ENCODE measurements at regions not wholly inside any gene's neighbourhood (a gene's known extent, or its start where the extent isn't known, plus 50 kb on each side); places are given as distances from the start of the nearest gene placed in this dataset.
A peak's percentile ranks its signal among the peaks of the same experiment; 100 is the strongest.

DNA sequence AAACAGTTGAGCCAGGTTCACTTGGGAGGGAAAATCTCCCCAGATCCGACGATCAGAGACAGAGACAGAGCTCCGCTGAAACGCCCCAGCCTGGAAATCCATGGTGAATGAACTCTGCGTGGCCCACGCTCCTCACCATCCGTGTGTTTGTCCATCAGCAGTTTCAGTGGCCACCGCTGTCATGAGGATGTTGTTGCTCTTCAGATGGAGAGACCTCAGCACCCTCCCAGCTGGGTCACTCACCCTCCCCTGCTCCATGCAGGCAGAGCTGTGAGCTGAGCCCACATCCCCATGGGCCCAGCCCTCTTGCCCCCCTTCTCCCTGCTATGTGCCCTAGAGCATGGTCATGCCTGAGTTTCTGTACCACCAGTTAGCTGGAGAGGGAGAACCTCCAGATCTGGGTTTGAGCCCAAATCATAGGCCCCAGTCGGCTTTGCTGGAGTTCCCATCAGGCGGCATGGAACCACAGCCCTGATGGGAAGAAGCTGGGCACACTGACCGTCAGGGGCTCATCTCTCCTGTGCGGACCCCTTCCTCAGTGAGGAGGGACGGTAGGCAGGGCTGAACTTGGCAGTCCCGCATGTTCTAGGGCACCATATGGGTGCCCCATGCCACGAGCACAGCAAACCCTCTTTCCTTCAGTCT is 154.4 kb upstream of the COL5A1 start:
- Histone ChIP-seq H3K27me3 (replicated peaks) (no peaks in the 10 kb centered on the region), H3K36me3 (replicated peaks) (no peaks in the 10 kb centered on the region), H3K27ac (no peak overlapping the region), H3K4me3 (ENCODE audit: low read depth, low read length) (no peak overlapping the region)
- DNase-seq, result no peak
- in situ Hi-C loops (cut with HindIII; ENCODE audit: low pct_ligation_motif_present, low sequenced_read_pairs), result loop anchor here (25.0 kb wide), 1 partner anchor 150 kb away; the partner anchor contains the start of gene COL5A1
- TF ChIP-seq, protein P1, sequence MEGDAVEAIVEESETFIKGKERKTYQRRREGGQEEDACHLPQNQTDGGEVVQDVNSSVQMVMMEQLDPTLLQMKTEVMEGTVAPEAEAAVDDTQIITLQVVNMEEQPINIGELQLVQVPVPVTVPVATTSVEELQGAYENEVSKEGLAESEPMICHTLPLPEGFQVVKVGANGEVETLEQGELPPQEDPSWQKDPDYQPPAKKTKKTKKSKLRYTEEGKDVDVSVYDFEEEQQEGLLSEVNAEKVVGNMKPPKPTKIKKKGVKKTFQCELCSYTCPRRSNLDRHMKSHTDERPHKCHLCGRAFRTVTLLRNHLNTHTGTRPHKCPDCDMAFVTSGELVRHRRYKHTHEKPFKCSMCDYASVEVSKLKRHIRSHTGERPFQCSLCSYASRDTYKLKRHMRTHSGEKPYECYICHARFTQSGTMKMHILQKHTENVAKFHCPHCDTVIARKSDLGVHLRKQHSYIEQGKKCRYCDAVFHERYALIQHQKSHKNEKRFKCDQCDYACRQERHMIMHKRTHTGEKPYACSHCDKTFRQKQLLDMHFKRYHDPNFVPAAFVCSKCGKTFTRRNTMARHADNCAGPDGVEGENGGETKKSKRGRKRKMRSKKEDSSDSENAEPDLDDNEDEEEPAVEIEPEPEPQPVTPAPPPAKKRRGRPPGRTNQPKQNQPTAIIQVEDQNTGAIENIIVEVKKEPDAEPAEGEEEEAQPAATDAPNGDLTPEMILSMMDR (IDR thresholded peaks at IDR 0.05; ENCODE audit: low read depth, low read length, missing control alignments), result no peak

DNA sequence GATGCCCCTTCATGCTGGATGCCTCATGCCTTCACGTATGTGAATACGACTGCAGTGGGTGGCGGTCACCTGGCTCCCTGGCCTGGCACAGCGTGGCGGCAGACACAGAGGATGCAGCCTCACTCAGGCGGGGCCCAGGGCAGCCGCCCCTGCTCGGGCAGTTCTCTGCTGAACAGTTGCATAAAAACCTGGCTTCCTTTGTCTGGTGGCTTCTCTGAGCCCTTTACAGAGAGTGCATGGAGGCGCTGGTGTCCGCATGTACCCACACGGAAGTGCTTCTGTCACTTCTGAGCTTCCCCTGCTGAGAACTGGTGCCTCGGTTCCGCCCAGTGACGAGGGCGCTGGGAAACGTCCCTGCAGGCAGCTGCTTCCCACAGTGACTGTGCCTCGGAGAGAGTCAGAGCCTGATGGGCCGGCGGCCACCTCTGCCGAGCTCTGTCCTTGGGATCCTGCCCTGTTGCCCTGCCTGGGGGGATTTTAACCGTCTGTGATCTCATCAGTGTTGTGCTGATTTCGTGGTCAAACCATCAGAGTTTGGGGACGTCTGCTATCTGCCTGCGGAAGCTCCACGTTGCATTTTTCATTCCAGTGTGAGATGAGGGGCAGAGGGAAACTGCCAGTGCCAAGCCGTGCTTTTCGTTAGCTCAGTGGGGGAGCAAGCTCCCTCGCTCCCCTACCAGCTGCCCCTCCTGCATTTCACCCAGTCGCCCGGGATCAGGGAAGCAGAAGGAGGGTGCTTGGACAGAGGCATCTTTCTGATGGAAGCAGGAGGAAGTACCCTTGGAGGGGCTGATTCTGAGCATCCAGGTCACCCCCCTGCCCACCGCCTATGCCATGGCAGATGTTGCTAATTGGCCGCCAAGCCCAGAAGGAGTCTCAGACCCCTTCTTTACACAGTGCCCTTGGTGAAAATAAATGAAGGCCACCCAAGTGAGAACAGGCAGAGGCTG is 153.0 kb upstream of the COL5A1 start:
- in situ Hi-C loops (cut with HindIII; ENCODE audit: low pct_ligation_motif_present, low sequenced_read_pairs), result loop anchor here (25.0 kb wide), 1 partner anchor 149 kb away; the partner anchor contains the start of gene COL5A1
- TF ChIP-seq, protein P1 (IDR thresholded peaks at IDR 0.05; ENCODE audit: low read depth, low read length, missing control alignments), result no peak
- no peak overlapping the region for H3K27ac ChIP-seq

DNA sequence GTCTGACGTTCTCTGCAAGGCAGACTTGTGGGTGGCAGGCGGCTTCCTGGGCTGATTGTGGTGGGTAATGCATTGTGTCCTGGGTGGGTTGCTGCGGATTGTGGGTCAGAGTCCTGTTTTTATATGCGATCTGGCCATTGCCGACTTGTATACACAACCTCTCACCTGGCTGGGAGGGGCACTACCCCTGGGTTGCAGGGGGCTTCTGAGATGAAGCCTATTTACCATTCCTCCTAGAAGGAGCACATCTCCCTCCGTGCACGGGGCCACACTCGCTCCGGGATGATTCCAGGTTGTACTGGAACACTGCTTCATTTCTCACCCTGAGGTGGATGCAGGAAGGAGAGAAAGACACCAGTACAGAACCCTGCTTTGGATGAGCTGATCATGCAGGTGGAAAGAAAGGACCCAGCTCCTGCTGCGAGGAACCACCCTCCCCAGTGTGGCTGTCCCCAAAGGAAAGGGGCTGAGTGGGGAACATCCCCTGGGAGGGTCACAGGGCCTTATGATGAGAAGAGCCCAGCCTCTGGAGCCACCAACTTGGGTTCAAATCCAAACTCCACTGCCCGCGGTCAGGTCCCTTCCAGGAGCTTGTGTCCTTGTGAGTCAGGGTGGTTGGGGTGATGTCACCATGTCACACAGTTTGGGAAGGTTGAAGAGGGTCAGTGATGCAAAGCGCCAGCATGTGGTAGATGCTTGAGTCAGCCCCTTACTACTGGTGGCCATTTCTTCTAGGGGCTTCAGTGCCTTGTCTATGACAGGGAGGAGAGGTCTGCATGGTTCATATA is 151.8 kb upstream of the COL5A1 start:
- no peak for DNase-seq
- Histone ChIP-seq H3K36me3 (replicated peaks) (no peaks in the 10 kb centered on the region), H3K27me3 (replicated peaks) (no peaks in the 10 kb centered on the region), H3K27ac (no peak overlapping the region), H3K4me3 (ENCODE audit: low read depth, low read length) (no peak overlapping the region)
- TF ChIP-seq, protein P1 (IDR thresholded peaks at IDR 0.05; ENCODE audit: low read depth, low read length, missing control alignments), result no peak
- in situ Hi-C loops (cut with HindIII; ENCODE audit: low pct_ligation_motif_present, low sequenced_read_pairs), result loop anchor here (25.0 kb wide), 1 partner anchor 147 kb away; the partner anchor contains the start of gene COL5A1

More for the DNA sequence above, 153.0 kb upstream of the COL5A1 start:
- Histone ChIP-seq H3K4me3 (ENCODE audit: low read depth, low read length) (no peak overlapping the region), H3K36me3 (replicated peaks) (no peaks in the 10 kb centered on the region), H3K27me3 (replicated peaks) (no peaks in the 10 kb centered on the region)
- peak; percentile 22 for DNase-seq

DNA sequence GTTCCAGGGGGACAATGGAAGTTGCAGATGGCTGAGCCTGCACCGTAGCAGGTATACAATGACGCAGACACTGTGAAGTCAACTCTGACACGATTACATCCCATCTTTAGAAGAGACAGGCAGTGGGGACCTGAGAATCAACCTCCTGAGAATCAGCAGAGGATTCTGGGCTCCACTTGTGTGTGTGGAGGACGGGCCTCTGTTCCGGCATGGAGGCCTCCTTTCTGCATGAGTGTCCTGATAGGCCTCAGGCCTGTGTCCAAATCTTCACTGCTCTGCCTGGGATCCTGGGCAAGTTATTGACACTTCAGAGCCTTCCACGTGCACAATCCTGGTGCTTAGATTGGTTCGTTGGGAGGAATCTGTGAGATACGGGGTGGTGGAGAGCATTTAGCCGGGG is 151.2 kb upstream of the COL5A1 start:
- no peak for DNase-seq
- Histone ChIP-seq H3K36me3 (replicated peaks) (no peaks in the 10 kb centered on the region), H3K4me3 (ENCODE audit: low read depth, low read length) (no peak overlapping the region), H3K27ac (no peak overlapping the region), H3K27me3 (replicated peaks) (no peaks in the 10 kb centered on the region)
- in situ Hi-C loops (cut with HindIII; ENCODE audit: low pct_ligation_motif_present, low sequenced_read_pairs), result loop anchor here (25.0 kb wide), 1 partner anchor 147 kb away; the partner anchor contains the start of gene COL5A1
- TF ChIP-seq, protein P1 (IDR thresholded peaks at IDR 0.05; ENCODE audit: low read depth, low read length, missing control alignments), result no peak

DNA sequence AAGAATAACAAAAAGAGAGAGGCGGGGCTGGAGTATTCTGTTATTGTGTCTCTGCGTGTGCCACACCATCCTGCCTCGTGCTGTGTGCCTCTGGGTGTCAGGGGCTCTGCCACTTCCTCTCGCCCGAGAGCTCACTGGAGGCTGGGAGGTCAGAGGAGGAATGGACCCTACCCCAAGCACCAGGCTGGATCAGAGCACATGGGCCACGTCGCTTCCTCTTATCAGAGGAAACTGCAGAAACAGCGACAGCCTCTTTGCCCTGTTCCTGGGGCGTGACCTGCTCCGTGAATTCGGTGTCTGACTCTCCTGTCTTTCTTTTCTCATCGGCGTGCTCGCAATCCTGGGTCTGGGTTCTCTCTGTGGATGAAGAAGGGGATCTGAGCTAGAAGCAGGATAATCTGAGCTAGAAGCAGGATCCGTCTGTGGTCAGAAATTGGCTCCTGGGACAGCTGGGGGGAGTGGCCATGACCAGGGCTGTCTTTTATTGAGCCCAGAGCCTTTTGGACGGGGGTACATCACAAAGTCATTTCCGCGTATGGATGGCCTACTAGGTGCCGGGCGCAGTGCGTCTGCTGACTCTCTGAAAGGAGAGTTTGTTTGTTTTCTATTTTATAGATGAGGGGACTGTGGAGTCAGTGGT is 150.3 kb upstream of the COL5A1 start:
- no peak for DNase-seq
- TF ChIP-seq, protein P1 (IDR thresholded peaks at IDR 0.05; ENCODE audit: low read depth, low read length, missing control alignments), result no peak
- Histone ChIP-seq H3K27ac (no peak overlapping the region), H3K4me3 (ENCODE audit: low read depth, low read length) (no peak overlapping the region), H3K36me3 (replicated peaks) (no peaks in the 10 kb centered on the region), H3K27me3 (replicated peaks) (no peaks in the 10 kb centered on the region)
- in situ Hi-C loops (cut with HindIII; ENCODE audit: low pct_ligation_motif_present, low sequenced_read_pairs), result loop anchor here (25.0 kb wide), 1 partner anchor 146 kb away; the partner anchor contains the start of gene COL5A1

All from brain microvascular endothelial cell (primary cell).